Dermis blood vessel endothelial cell (primary cell): ENCODE measurements at regions not wholly inside any gene's neighbourhood (a gene's known extent, or its start where the extent isn't known, plus 50 kb on each side); places are given as distances from the start of the nearest gene placed in this dataset.

Source experiments
- DNase-seq: peaks from one replicate; pipeline ENCODE4 v3.0.0; 2010

- no peak for DNase-seq
Observed at GRCh38 chr7:18262058-18262457, 233.5 kb upstream of the HDAC9 start.

GRCh38 chr7:18265611-18266281 lies 229.8 kb upstream of the HDAC9 start:
- no peak for DNase-seq

GRCh38 chr7:18268571-18268970 lies 227.0 kb upstream of the HDAC9 start:
- DNase-seq = no peak

GRCh38 chr7:18276380-18276779 lies 219.2 kb upstream of the HDAC9 start:
- DNase-seq = no peak

GRCh38 chr7:18278316-18278715 lies 217.2 kb upstream of the HDAC9 start:
- DNase-seq = no peak

GRCh38 chr7:18283045-18283444 lies 212.5 kb upstream of the HDAC9 start:
- DNase-seq = no peak

GRCh38 chr7:18287482-18287881 lies 208.1 kb upstream of the HDAC9 start:
- no peak for DNase-seq

GRCh38 chr7:18288322-18289037 lies 207.1 kb upstream of the HDAC9 start:
- no peak for DNase-seq

- peak; percentile 1 for DNase-seq
Observed at GRCh38 chr7:18289788-18290187, 205.8 kb upstream of the HDAC9 start.

GRCh38 chr7:18290223-18290622 lies 205.3 kb upstream of the HDAC9 start:
- no peak for DNase-seq

- no peak for DNase-seq
Observed at GRCh38 chr7:18290865-18291264, 204.7 kb upstream of the HDAC9 start.

GRCh38 chr7:18292584-18292983 lies 203.0 kb upstream of the HDAC9 start:
- no peak for DNase-seq

GRCh38 chr7:18293759-18294158 lies 201.8 kb upstream of the HDAC9 start:
- no peak for DNase-seq

- no peak for DNase-seq
Observed at GRCh38 chr7:18294411-18294810, 201.1 kb upstream of the HDAC9 start.

GRCh38 chr7:18295781-18296423 lies 199.6 kb upstream of the HDAC9 start:
- no peak for DNase-seq

- DNase-seq = no peak
Observed at GRCh38 chr7:18302097-18302496, 193.5 kb upstream of the HDAC9 start.

GRCh38 chr7:18305866-18306265 lies 189.7 kb upstream of the HDAC9 start:
- DNase-seq = no peak

GRCh38 chr7:18306696-18307095 lies 188.9 kb upstream of the HDAC9 start:
- no peak for DNase-seq

- no peak for DNase-seq
Observed at GRCh38 chr7:18308938-18309337, 186.6 kb upstream of the HDAC9 start.

GRCh38 chr7:18312482-18312881 lies 183.1 kb upstream of the HDAC9 start:
- DNase-seq = no peak

- no peak for DNase-seq
Observed at GRCh38 chr7:18313965-18314364, 181.6 kb upstream of the HDAC9 start.

- DNase-seq = no peak
Observed at GRCh38 chr7:18315241-18315640, 180.3 kb upstream of the HDAC9 start.

GRCh38 chr7:18317941-18318340 lies 177.6 kb upstream of the HDAC9 start:
- DNase-seq = no peak

- no peak for DNase-seq
Observed at GRCh38 chr7:18320422-18320821, 175.1 kb upstream of the HDAC9 start.
